ENCODE measurements at regions not wholly inside any gene's neighbourhood (a gene's known extent, or its start where the extent isn't known, plus 50 kb on each side); places are given as distances from the start of the nearest gene placed in this dataset.

- 60 to 73% methylated on average over 3 of the region's 3 CpGs for WGBS, 2 donors
- H3K4me3 ChIP-seq: no peak overlapping the region
- peaks cover 0 to 3% (median 0%) of the 10 kb centered on the region in 5 donors for H3K4me1 ChIP-seq (ENCODE audit: control insufficient read depth in 5 of 5, insufficient read depth in 5 of 5, low read length in 5 of 5)
- H3K27ac ChIP-seq (ENCODE audit: low read depth in 1 of 2, low read length in 1 of 2): no peak overlapping the region
- no peaks in the 10 kb centered on the region for H3K27me3 ChIP-seq (ENCODE audit: control insufficient read depth in 3 of 3, insufficient read depth in 3 of 3, low read length in 2 of 3)
- DNase-seq (no peak), ATAC-seq (ENCODE audit: insufficient read depth, low FRiP score) (no peak)
- peaks cover 0 to 2% (median 0%) of the 10 kb centered on the region in 4 donors for H3K9me3 ChIP-seq (ENCODE audit: control insufficient read depth in 4 of 4, insufficient read depth in 3 of 4, low read length in 3 of 4)
- TF ChIP-seq CTCF (IDR thresholded peaks at IDR 0.05; ENCODE audit: control extremely low read depth, extremely low read depth): no peak
- no peak overlapping the region for H3K9ac ChIP-seq (ENCODE audit: insufficient read depth in 1 of 2, low read length in 2 of 2)
- H3K36me3 ChIP-seq (ENCODE audit: control insufficient read depth in 4 of 4, insufficient read depth in 4 of 4, low read length in 4 of 4): no peaks in the 10 kb centered on the region
Observed at GRCh38 chr17:72397687-72398086, 276.9 kb downstream of the SOX9 start.

GRCh38 chr17:72399023-72399607 is 278.3 kb downstream of the SOX9 start:
- H3K9me3 ChIP-seq (ENCODE audit: control insufficient read depth in 4 of 4, insufficient read depth in 3 of 4, low read length in 3 of 4): peaks cover 0 to 2% (median 0%) of the 10 kb centered on the region in 4 donors
- H3K27ac ChIP-seq (ENCODE audit: low read depth in 1 of 2, low read length in 1 of 2): no peak overlapping the region
- H3K9ac ChIP-seq (ENCODE audit: insufficient read depth in 1 of 2, low read length in 2 of 2): no peak overlapping the region
- no peak for TF ChIP-seq CTCF (IDR thresholded peaks at IDR 0.05; ENCODE audit: control extremely low read depth, extremely low read depth)
- ATAC-seq (ENCODE audit: insufficient read depth, low FRiP score): no peak
- no peaks in the 10 kb centered on the region for H3K36me3 ChIP-seq (ENCODE audit: control insufficient read depth in 4 of 4, insufficient read depth in 4 of 4, low read length in 4 of 4)
- WGBS, 2 donors: 92 to 93% methylated on average over 9 of the region's 9 CpGs
- H3K4me1 ChIP-seq (ENCODE audit: control insufficient read depth in 5 of 5, insufficient read depth in 5 of 5, low read length in 5 of 5): peaks cover 0 to 3% (median 0%) of the 10 kb centered on the region in 5 donors
- no peaks in the 10 kb centered on the region for H3K27me3 ChIP-seq (ENCODE audit: control insufficient read depth in 3 of 3, insufficient read depth in 3 of 3, low read length in 2 of 3)
- H3K4me3 ChIP-seq: no peak overlapping the region
- no peak for DNase-seq

- Histone ChIP-seq H3K36me3 (ENCODE audit: control insufficient read depth in 4 of 4, insufficient read depth in 4 of 4, low read length in 4 of 4) (no peaks in the 10 kb centered on the region), H3K4me3 (no peak overlapping the region), H3K9ac (ENCODE audit: insufficient read depth in 1 of 2, low read length in 2 of 2) (no peak overlapping the region), H3K9me3 (ENCODE audit: control insufficient read depth in 4 of 4, insufficient read depth in 3 of 4, low read length in 3 of 4) (peaks cover 0 to 2% (median 0%) of the 10 kb centered on the region in 4 donors), H3K27me3 (ENCODE audit: control insufficient read depth in 3 of 3, insufficient read depth in 3 of 3, low read length in 2 of 3) (no peaks in the 10 kb centered on the region), H3K4me1 (ENCODE audit: control insufficient read depth in 5 of 5, insufficient read depth in 5 of 5, low read length in 5 of 5) (peaks cover 0 to under 1% (median 0%) of the 10 kb centered on the region in 5 donors), H3K27ac (ENCODE audit: low read depth in 1 of 2, low read length in 1 of 2) (no peak overlapping the region)
- 80 to 87% methylated on average over 15 of the region's 15 CpGs for WGBS, 2 donors
- no peak for TF ChIP-seq CTCF (IDR thresholded peaks at IDR 0.05; ENCODE audit: control extremely low read depth, extremely low read depth)
- ATAC-seq (ENCODE audit: insufficient read depth, low FRiP score) (no peak), DNase-seq (no peak)
Observed at GRCh38 chr17:72399608-72400487, 279.0 kb downstream of the SOX9 start.
